NCI-H2196 treated with DMSO at 0.1 percent for 48 hours (cell line): ENCODE measurements at regions not wholly inside any gene's neighbourhood (a gene's known extent, or its start where the extent isn't known, plus 50 kb on each side); places are given as distances from the start of the nearest gene placed in this dataset.

Source experiments
- DNase-seq: peaks from one replicate; lab custom pipeline; 2025; ENCODE audit not compliant: unreplicated experiment; lab: John Stamatoyannopoulos, UW

DNA sequence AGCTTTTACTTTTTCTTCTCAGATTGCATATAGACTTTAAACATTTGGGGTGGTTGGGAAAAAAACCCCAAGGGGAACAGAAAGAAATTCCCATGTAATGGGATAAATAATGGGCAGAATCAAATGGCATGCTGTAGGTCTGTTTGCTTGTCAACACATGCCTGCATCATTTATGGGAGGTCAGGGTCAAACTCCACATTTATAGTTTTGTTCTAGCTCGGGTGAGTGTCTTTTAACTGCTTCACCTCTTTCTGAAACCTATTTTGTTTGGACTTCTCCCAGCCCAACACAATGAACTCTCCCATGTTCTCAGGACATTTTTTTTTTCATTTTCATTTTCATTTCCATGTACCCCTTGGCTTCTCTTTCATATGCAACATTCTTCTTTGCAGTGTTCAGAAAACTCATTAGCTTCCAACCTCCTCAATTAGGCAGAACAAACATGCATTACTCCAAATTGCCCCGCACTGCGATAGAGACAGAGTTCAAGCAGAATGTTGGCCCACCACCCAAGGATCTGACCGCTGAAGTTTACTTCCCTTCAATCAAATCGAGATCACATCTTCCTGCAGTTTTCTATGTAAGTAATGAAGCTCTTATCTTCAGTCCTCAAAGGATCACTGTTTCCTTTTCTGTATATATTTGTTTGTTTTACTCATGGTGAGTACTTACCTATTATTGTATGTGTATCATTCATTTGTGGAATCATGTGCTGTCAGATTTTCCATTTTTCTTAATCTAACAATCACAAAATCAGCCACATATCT lies 354.6 kb downstream of the ZSWIM6 start:
- no peak for DNase-seq

DNA sequence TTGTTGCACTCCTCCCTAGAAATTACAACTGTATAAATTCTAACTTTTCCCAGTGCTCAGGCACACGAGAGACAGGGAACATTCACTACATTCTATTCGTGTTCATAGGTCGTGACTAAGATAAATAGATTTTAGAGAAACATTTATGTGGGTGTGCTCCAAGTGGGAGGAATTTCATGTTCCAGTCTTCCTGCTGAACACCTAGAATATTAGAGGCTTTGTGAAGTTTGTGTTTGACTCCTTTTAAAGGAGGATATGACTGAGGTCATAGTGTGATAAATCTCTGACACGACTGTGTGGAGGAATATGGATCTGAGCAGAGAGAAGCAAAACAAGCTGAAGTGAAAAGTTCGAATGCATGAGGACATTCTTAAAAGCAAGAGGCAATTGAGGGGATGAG lies 355.3 kb downstream of the ZSWIM6 start:
- no peak for DNase-seq

DNA sequence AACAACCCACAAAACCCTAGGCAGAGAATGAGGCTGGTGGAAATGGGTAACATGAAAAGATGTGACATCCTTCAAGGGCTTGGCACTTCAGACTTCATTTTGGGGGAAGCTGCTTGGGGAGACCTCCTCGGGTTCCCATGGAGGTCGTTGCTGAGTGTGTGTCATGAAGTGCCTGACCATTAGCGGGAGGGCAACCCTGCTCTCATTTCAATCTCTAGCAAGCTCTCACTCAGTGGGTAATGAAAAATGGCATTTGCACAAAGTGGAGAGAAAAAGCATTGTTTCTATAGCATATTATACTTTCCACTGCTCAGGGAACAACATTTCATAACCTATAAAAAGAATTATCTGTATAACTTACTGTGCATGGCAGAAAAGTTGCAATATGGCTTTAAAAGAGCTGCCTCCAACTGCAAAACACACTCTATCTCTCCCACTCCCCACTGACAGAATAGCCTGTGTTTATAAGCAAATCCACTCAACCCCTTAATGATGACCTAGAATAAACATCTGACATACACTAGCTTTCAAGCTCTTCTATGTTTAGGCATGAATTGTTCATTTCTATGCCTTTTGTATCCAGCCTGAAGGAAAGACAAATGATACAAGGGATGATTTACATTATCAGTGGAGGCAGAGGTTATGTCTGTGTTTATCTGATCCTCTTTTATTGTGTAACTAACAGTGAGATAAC lies 357.2 kb downstream of the ZSWIM6 start:
- no peak for DNase-seq

DNA sequence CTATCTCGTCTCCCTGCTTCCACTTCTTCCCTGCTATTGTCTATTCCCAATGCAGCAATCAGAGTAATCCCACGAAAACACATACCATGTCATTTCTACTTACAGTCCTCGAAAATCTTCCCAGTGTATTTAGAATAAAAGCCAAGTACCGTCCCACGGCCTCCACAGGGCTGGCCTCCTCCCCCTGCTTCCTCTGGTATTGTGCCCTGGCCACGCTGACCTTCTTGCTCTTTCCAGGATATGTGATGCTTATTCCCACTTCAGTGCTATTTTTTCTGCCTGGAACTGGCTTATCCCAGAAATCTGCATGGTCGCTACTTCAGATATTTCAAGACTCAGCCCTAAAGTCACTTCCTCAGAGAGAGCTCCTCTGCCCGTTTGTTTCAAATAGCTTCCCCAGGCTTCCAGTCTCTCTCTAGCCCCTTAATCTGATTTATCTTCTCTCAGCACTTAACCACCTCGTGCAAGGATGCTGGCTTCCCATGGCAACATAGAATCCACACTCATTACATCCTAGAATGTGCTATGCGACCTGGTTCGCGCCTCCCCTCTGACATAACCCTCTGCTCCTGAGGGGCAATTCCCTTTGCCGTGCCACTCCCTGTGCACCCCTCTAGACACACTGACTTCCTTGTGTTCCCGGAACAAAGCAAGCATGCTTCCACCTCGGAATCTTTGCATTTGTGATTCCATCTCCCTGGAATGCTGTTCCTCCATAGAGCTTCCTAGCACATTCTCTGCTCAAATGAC lies 365.9 kb downstream of the ZSWIM6 start:
- DNase-seq: no peak

DNA sequence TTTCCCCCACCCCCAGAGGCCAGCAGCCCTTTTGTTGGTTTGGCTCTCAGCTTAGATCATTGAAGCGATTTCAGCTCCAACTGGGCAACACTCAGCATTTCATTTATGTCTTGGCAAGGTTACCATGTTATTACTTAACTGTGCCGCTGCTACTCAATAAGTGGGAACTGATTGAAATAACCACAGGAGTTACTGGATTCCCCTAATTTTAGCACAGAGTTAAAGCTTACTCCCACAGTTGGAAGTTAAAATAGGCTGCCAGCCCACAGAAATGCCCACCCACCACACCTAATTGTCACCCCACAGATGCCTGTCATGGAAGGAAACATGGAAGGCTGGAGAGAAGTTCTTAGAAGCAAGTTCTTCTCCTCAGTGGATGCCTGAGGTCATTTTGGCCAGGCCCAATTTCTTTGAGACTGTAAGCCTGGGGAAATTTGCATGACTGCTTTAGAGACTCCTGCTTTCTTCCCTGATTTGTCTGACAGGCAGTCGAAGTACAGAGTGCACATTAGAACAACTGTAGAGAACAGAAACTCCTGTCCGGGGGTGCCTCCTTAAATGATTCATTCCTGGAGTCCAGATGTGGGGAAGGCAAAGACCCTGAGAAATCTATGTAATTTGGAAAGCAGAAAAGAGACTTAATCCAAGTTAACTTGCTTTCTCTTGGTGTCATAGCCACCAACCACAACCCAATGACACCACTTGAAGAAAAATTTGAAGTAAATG lies 370.0 kb downstream of the ZSWIM6 start:
- no peak for DNase-seq

DNA sequence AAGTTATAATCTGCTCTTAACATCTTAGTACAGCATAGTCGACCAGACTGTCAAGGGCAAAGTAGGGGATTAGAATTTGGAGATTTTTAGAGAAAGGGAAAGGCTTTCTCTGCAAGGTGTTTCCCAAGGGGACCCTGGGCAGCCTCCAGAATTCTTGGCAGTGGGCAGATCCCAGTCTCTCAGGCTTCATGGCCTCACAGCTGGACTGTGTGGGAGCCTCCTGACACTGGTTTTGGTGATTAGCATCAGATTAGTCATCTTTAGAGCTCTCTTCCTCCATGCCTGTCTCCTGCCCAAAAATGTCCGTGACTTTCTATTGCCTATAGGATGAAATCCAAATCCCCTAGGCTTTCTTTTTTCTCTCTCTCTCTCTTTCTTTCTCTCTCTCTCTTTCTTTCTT lies 370.7 kb downstream of the ZSWIM6 start:
- no peak for DNase-seq

DNA sequence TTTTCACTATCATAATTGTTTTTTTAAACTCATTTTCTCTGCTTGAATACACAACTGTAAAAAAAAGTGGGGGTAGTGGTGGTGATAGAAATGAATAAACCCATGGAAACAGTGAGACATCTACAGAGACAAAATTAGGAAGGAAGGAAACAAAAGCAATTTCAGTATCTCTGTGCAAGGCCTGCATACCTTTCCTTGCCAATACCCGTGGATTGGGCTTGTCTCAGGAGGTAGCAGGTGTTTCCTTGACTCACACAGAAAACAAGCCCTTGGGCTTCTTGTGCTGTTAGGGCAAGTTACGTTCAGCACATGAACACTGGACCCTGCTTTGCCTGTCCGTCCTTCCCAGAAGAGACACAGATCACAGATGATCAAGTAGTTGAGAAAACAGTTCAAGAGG lies 372.2 kb downstream of the ZSWIM6 start:
- DNase-seq: no peak

DNA sequence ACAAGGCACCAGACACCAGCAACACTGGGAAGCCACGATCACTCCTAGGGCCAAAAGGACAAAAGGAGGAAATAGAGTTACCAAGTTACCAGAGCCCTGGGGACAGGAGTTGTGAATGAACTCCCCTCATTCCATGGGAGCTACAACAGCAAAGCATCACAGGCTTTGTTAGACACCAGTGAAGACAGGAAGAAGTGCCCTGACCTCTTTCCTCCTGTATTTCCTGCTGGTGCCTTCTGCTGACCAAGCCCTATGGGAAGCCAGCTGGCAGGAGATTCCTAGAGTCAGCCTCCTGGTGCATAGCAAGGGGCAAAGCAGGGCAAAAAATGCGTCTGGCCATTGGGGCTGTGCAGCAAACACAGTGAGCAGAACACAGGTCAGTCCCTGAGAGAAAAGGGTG lies 374.7 kb downstream of the ZSWIM6 start:
- no peak for DNase-seq

DNA sequence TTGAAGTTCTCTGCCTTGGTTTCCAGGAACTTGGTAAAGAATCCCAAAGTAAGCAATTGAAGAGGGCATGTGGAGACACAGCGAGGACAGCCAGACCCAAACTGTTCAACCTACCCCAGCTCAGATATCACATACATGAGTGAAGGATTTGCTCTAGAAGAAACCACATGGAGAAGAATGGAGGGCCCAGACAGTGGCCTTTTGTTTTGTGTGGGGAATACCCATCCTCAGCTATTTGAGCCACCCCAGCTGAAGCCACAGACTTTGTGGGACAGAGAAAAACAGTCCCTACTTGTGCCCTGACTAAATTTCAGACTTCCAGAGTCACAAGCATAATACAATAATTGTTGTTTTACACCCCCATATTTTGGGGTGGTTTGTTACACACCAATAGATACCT lies 387.1 kb downstream of the ZSWIM6 start:
- no peak for DNase-seq

DNA sequence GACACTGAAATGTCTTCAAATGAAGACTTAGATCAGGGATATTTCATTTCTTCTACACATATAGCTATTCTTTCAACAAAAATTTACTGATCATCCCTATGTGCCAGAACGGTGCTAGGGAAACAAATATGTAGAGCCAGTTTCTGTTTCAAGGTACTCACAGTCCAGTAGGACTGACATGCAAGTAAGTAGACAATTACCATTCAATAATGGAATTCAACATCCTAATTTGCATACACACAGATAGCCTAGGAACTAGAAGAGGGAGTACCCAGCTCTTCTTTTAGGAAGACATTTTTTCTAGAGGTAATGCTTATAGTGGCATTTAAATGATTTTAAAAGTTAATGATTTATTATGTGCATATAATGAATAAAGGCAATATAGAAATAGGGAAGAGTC lies 388.8 kb downstream of the ZSWIM6 start:
- no peak for DNase-seq

DNA sequence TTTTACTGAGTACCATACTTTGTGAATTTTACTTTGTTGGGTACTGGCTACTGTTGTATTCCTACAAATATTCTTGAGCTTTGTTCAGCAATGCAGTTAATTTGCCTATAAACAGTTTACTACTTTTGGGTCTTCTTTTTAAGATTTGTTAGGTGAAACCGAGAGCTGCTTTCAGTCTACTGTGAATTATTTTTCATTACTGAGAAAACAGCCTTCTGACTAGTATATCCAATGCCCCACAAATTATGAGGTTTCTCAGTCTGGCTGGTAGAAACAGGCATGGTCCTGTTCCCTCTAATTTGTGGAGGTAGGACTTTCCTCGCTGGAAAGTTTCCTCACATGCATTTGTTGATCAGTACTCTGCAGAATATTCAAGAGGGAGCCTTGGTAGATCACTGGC lies 392.0 kb downstream of the ZSWIM6 start:
- DNase-seq: no peak

DNA sequence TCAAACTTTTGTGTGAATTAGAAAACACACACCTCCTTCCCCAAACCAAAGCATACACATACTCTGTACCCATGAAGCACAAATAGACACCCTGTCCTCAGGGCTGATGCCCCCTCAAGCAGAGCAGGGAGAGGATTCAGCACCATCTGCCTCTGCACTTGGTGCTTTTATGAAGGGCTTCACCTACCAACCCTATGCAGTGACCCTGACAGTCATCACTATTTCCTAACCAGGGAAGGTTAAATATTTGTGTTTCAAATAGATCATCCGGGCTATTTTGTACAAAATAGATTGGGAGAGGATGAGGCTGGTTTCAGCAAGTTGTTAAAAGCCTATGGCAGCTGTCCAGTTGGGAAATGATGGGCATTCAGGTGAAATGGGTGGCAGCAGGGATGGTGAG lies 396.2 kb downstream of the ZSWIM6 start:
- DNase-seq: no peak

DNA sequence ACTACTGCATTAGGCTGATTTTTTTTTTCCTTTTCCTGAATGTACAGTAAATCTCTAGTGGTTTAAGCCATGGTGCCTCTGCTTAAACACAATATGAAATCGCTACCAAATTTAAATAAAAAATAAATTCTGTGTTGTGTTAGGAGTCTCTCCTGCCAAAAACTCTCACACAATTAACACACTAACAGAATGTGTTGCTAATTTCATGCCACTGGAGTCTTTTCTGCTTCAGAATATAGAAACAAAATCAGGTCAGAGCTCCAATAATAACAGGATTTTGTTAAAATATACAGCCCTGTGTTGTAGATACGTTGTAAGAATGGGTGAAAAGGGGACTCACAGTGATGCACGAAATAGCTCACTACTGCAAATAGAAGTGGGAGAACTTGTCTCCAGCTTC lies 398.8 kb downstream of the ZSWIM6 start:
- no peak for DNase-seq

DNA sequence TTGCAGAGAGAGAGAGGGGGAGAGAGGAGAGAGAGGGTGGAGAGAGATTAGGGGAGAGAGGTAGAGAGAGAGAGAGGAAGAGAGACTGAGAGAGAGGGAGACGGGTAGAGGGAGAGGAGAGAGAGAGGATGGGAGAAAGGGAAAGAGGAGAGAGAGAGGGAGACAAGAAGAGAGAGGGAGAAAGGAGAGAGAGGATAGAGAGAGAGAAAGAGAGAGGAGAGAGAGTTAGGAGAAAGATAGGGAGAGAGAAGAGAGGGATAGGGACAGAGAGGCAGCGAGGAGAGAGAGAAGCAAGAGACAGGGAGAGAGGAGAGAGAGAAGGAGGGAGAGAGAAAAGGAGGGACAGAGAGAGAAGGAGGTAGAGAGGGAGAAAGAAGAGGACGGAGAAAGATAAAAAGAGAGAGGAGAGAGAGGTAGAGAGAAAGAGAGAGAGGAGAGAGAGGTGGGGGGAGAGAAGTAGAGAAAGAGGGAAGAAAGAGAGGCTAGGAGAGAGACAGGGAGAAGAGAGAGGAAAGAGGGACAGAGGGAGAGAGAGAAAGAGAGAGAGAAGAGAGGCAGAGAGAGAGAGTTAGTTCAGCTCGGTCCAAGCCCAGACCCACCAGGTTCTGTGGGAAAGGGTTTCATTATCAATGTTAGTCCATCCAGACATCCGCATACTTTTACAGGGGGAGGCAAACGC lies 399.3 kb downstream of the ZSWIM6 start:
- no peak for DNase-seq

DNA sequence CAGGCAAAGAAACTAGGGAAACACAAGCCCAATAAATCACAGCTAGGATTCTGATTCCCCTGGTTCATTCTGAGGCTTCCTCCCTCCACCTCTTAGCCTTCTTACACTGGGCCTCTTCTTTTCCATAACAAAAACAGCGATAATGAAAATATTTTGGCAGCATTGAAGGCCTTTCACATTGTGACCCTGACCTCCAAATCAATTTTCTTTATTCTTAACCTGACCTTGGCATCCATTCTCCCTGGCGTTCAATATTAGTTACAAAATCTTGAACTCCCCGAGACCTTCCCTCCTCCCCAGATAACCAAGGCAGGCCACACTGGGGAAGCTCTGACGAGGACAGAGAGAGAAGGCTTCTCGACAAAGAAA lies 399.9 kb downstream of the ZSWIM6 start:
- DNase-seq: no peak

DNA sequence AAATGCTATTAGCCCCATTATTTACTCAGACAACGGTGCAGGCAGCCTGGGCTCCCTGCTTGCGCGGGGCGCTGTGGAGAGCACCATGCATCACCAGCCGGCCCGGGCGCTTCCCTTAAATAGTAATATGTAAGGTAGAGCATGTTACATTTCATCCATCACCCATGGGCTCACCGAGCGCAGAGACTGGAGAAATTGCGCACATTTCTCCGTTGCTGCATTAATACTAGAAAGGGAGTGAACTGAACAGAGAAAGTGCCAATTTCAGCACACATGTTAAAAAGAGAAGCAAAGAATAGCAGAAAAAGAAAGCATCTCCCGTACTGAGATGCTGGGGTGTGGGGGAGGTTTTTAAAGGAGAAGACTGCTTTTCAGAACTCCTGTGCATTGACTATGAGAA lies 400.3 kb downstream of the ZSWIM6 start:
- no peak for DNase-seq

DNA sequence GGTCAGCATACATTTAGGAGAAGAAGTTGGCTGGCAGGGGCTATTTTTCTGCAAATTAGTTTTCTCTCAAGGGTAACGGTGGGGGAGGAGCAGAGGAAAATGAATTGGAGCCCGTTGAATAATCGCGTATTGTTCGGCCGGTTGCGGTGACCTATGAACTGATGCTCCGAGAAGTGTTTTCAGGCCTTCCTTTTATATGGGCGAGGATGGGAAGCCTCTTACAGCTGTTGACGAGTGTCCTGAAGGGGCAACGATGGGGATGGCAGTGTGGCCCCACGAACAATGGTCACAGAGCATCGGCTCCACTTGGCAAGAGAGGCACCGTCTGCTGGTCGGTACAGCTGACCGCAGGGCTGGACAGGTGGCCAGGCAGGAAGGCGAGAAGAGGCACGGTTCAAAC lies 400.7 kb downstream of the ZSWIM6 start:
- no peak for DNase-seq

DNA sequence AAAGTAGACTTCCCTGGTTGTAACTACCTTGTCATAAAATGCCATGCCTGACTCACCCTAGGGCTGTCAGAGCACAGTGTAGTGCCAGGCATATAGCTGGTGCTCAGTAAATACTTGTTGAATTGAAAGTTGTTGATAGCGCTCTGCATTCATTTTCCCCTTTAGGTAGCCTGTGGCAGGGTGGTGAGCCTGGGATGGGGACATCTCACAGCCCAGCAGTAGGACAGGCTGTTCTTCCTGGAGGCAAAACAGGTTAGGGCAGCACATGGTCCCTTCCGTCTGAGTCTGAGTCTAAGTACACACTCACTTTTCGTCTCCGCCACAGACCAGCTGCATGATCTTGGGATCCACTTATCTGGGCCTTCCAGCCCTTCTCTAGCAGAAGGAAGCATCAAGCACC lies 401.9 kb downstream of the ZSWIM6 start:
- DNase-seq: no peak

DNA sequence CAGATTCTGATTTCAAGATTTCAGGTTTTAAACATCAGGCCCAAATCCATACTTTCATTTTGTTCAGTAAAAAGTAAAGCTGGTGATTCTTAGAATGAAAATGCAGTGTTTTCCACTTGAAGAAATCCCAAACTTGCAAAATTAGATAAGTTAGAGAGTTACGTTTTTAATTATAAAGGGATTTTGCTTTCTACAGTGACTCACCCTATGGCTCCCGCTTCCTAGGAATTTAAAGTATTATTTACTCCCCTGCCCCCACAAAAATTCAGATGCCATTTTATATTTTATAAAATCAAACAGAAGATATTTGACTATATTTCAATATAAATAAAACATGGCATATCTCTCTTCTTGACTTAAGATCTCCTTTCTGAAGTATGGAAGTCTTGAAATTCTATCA lies 402.9 kb downstream of the ZSWIM6 start:
- DNase-seq: no peak

DNA sequence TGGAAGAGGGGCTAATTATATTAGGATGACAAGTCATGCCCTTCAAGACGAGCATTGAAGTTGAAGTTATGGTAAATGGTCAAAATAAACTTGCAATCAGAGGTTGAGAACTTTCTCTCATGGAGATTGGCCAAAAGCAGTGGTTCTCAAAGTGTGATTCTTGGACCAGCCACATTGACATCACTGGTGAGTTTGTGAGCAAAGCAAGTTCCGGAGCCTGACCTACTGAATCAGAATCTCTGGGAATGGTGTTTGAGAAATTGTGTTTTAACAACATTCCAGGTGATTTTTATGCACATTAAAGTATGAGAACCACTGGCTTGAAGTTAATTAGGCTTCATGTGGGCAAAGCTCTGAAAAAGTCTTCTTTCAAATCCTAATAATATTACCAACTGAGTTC lies 403.5 kb downstream of the ZSWIM6 start:
- no peak for DNase-seq

DNA sequence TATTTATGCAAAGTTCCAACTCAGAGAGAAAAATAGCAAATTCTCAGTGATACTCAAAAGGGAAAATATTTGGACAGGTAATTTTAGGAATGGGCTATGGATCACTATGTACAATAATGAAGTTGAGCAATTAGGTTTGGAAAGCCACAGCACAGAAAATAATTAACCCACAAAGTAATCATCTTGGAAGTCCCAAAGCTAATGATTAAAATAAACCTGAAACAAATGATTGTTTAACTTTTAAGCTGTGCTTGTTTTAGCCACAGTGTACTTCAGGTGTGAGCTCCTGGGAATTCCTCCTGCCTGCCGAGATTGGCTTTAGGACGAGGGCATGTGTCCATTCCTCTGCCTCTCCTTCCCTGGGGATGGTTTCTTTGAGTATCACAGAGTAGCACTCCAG lies 403.9 kb downstream of the ZSWIM6 start:
- DNase-seq: no peak
